ENCODE measurements at regions not wholly inside any gene's neighbourhood (a gene's known extent, or its start where the extent isn't known, plus 50 kb on each side); places are given as distances from the start of the nearest gene placed in this dataset.

- DNase-seq, result no peak
Measured at GRCh38 chr5:167576126-167576525, 715.3 kb upstream of the WWC1 start.

GRCh38 chr5:167576897-167577296 lies 714.5 kb upstream of the WWC1 start:
- no peak for DNase-seq

- no peak for DNase-seq
Measured at GRCh38 chr5:167577616-167578015, 713.8 kb upstream of the WWC1 start.

- DNase-seq, result no peak
Measured at GRCh38 chr5:167578977-167579692, 712.3 kb upstream of the WWC1 start.

- DNase-seq, result no peak
Measured at GRCh38 chr5:167579693-167580055, 711.8 kb upstream of the WWC1 start.

- DNase-seq, result no peak
Measured at GRCh38 chr5:167580608-167581007, 710.8 kb upstream of the WWC1 start.

- no peak for DNase-seq
Measured at GRCh38 chr5:167582283-167582682, 709.2 kb upstream of the WWC1 start.

GRCh38 chr5:167582886-167583285 lies 708.6 kb upstream of the WWC1 start:
- no peak for DNase-seq

GRCh38 chr5:167585184-167585583 lies 706.3 kb upstream of the WWC1 start:
- no peak for DNase-seq

GRCh38 chr5:167587772-167588437 lies 703.5 kb upstream of the WWC1 start:
- DNase-seq, result no peak

- no peak for DNase-seq
Measured at GRCh38 chr5:167592114-167592513, 699.3 kb upstream of the WWC1 start.

- DNase-seq, result no peak
Measured at GRCh38 chr5:167593329-167594060, 698.0 kb upstream of the WWC1 start.

GRCh38 chr5:167594061-167594435 lies 697.4 kb upstream of the WWC1 start:
- DNase-seq, result no peak

GRCh38 chr5:167594750-167595149 lies 696.7 kb upstream of the WWC1 start:
- no peak for DNase-seq

- DNase-seq, result no peak
Measured at GRCh38 chr5:167595196-167595595, 696.2 kb upstream of the WWC1 start.

- DNase-seq, result no peak
Measured at GRCh38 chr5:167598166-167598565, 693.3 kb upstream of the WWC1 start.

GRCh38 chr5:167602067-167602466 lies 689.4 kb upstream of the WWC1 start:
- no peak for DNase-seq

GRCh38 chr5:167603135-167603534 lies 688.3 kb upstream of the WWC1 start:
- no peak for DNase-seq

GRCh38 chr5:167608390-167609272 lies 682.8 kb upstream of the WWC1 start:
- no peak for DNase-seq

GRCh38 chr5:167614294-167615021 lies 677.0 kb upstream of the WWC1 start:
- DNase-seq, result no peak

- no peak for DNase-seq
Measured at GRCh38 chr5:167616043-167616890, 675.2 kb upstream of the WWC1 start.

All from NCI-H1092 treated with DMSO at 0.1 percent for 48 hours (cell line).